ENCODE measurements at regions not wholly inside any gene's neighbourhood (a gene's known extent, or its start where the extent isn't known, plus 50 kb on each side); places are given as distances from the start of the nearest gene placed in this dataset.

GRCh38 chr1:73771396-73771795 lies 426.6 kb downstream of the LRRIQ3 start:
- TF ChIP-seq, protein P1, sequence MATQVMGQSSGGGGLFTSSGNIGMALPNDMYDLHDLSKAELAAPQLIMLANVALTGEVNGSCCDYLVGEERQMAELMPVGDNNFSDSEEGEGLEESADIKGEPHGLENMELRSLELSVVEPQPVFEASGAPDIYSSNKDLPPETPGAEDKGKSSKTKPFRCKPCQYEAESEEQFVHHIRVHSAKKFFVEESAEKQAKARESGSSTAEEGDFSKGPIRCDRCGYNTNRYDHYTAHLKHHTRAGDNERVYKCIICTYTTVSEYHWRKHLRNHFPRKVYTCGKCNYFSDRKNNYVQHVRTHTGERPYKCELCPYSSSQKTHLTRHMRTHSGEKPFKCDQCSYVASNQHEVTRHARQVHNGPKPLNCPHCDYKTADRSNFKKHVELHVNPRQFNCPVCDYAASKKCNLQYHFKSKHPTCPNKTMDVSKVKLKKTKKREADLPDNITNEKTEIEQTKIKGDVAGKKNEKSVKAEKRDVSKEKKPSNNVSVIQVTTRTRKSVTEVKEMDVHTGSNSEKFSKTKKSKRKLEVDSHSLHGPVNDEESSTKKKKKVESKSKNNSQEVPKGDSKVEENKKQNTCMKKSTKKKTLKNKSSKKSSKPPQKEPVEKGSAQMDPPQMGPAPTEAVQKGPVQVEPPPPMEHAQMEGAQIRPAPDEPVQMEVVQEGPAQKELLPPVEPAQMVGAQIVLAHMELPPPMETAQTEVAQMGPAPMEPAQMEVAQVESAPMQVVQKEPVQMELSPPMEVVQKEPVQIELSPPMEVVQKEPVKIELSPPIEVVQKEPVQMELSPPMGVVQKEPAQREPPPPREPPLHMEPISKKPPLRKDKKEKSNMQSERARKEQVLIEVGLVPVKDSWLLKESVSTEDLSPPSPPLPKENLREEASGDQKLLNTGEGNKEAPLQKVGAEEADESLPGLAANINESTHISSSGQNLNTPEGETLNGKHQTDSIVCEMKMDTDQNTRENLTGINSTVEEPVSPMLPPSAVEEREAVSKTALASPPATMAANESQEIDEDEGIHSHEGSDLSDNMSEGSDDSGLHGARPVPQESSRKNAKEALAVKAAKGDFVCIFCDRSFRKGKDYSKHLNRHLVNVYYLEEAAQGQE (IDR thresholded peaks at IDR 0.05; ENCODE audit: borderline replicate concordance), result no peak
- TF ChIP-seq, protein P2, sequence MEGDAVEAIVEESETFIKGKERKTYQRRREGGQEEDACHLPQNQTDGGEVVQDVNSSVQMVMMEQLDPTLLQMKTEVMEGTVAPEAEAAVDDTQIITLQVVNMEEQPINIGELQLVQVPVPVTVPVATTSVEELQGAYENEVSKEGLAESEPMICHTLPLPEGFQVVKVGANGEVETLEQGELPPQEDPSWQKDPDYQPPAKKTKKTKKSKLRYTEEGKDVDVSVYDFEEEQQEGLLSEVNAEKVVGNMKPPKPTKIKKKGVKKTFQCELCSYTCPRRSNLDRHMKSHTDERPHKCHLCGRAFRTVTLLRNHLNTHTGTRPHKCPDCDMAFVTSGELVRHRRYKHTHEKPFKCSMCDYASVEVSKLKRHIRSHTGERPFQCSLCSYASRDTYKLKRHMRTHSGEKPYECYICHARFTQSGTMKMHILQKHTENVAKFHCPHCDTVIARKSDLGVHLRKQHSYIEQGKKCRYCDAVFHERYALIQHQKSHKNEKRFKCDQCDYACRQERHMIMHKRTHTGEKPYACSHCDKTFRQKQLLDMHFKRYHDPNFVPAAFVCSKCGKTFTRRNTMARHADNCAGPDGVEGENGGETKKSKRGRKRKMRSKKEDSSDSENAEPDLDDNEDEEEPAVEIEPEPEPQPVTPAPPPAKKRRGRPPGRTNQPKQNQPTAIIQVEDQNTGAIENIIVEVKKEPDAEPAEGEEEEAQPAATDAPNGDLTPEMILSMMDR (IDR thresholded peaks at IDR 0.05; ENCODE audit: poor library complexity, severe bottlenecking), result no peak
- TF ChIP-seq POLR2AphosphoS5 (IDR thresholded peaks at IDR 0.05), result no peak
- TF ChIP-seq EP300 (conservative IDR thresholded peaks at IDR 0.05; ENCODE audit: poor library complexity, severe bottlenecking), result no peak
- TF ChIP-seq MXI1 (conservative IDR thresholded peaks at IDR 0.05; ENCODE audit: poor library complexity, severe bottlenecking), result no peak
- no peak for TF ChIP-seq RAD21 (conservative IDR thresholded peaks at IDR 0.05)
- TF ChIP-seq EZH2 (IDR thresholded peaks at IDR 0.05; ENCODE audit: borderline replicate concordance, insufficient read depth, low read length, poor library complexity, severe bottlenecking), result no peak
- TF ChIP-seq SMC3 (conservative IDR thresholded peaks at IDR 0.05; ENCODE audit: poor library complexity), result no peak
- no peak for TF ChIP-seq TAF1 (IDR thresholded peaks at IDR 0.05; ENCODE audit: low read depth)
